ENCODE measurements at regions not wholly inside any gene's neighbourhood (a gene's known extent, or its start where the extent isn't known, plus 50 kb on each side); places are given as distances from the start of the nearest gene placed in this dataset.

- Histone ChIP-seq H3K27me3 (replicated peaks in 1 of 2; ENCODE audit: control insufficient read depth in 2 of 2, insufficient read depth in 2 of 2, low read length in 1 of 2) (no peaks in the 10 kb centered on the region), H3K27ac (ENCODE audit: control insufficient read depth, insufficient read depth) (no peak overlapping the region), H3K79me2 (ENCODE audit: control insufficient read depth, insufficient read depth, low read length) (no peaks in the 10 kb centered on the region), H3K4me2 (ENCODE audit: control insufficient read depth, insufficient read depth) (no peak overlapping the region), H3K9me3 (replicated peaks; ENCODE audit: control insufficient read depth, insufficient read depth, low read length) (no peaks in the 10 kb centered on the region), H2AFZ (ENCODE audit: control insufficient read depth, low read depth, low read length) (no peak overlapping the region), H3K9ac (ENCODE audit: control insufficient read depth, insufficient read depth, low read length) (no peak overlapping the region), H3K4me3 (no peak overlapping the region), H3K4me1 (ENCODE audit: control insufficient read depth, insufficient read depth, low read length) (no peaks in the 10 kb centered on the region), H4K20me1 (ENCODE audit: control insufficient read depth, insufficient read depth) (no peaks in the 10 kb centered on the region), H3K36me3 (ENCODE audit: control insufficient read depth in 2 of 2, insufficient read depth in 2 of 2, low read length in 1 of 2) (no peaks in the 10 kb centered on the region)
- TF ChIP-seq PML (IDR thresholded peaks at IDR 0.05; ENCODE audit: low read length) (no peak), FOS (IDR thresholded peaks at IDR 0.05; ENCODE audit: borderline replicate concordance, extremely low read depth, insufficient read length) (no peak), NFXL1 (IDR thresholded peaks at IDR 0.05; ENCODE audit: borderline replicate concordance) (no peak), SUPT20H (IDR thresholded peaks at IDR 0.05; ENCODE audit: borderline replicate concordance, control insufficient read depth, low read depth, low read length) (no peak), SPI1 (IDR thresholded peaks at IDR 0.05; ENCODE audit: borderline replicate concordance, insufficient read depth, low read depth, low read length) (no peak), SIN3A (IDR thresholded peaks at IDR 0.05; ENCODE audit: low read depth, low read length) (no peak), MEF2A (IDR thresholded peaks at IDR 0.05; ENCODE audit: insufficient read depth, low read depth, low read length) (no peak), ZSCAN29 (IDR thresholded peaks at IDR 0.05) (no peak), TCF7 (IDR thresholded peaks at IDR 0.05; ENCODE audit: borderline replicate concordance) (no peak), SMC3 (IDR thresholded peaks at IDR 0.05; ENCODE audit: borderline replicate concordance, low read length) (no peak), POLR2A (IDR thresholded peaks at IDR 0.05; ENCODE audit: low read depth, low read length) (no peak), ATF7 (IDR thresholded peaks at IDR 0.05; ENCODE audit: low read depth) (no peak), MTA3 (IDR thresholded peaks at IDR 0.05; ENCODE audit: borderline replicate concordance, low read length) (no peak), GABPA (IDR thresholded peaks at IDR 0.05; ENCODE audit: low read depth) (no peak)
- no TSS peak for BruUV-seq (replicated peaks)
- WGBS (ENCODE audit: insufficient coverage, insufficient replicate concordance, low lambda C conversion rate, missing lambda C conversion rate), result 57% methylated on average over 23 of the region's 24 CpGs
- POLR2A ChIA-PET, result no interaction called here
- in situ Hi-C loops (cut with MboI) (no loop called here), intact Hi-C loops (cut with micrococcal nuclease; ENCODE audit: unreplicated experiment) (no loop called here)
- DNase-seq (ENCODE audit: low read depth, low spot score) (no peak), FAIRE-seq (no peak), ATAC-seq (no peak)
- SMC1A ChIA-PET (ENCODE audit: uncharacterized antibody, unreplicated experiment), result no interaction called here
- CTCF ChIA-PET, result interaction anchor here (0.7 kb wide), 1 partner anchor 353 kb away, joined by 3 read pairs; no protein-coding TSS in a partner anchor
- RAD21 ChIA-PET (ENCODE audit: unreplicated experiment), result no interaction called here
Observed at GRCh38 chr10:131806646-131807317, 94.0 kb upstream of the PPP2R2D start.
